H9 (cell line): ENCODE measurements at regions not wholly inside any gene's neighbourhood (a gene's known extent, or its start where the extent isn't known, plus 50 kb on each side); places are given as distances from the start of the nearest gene placed in this dataset.

ENCODE experiments used
- DNase-seq: peaks from one replicate; pipeline ENCODE4 v3.0.0-alpha.2; 2017
- H2AFZ ChIP-seq: one replicate; pipeline ENCODE4 v1.6.1; 2013; ENCODE audit warnings: mild to moderate bottlenecking, low read length, control low read depth, moderate library complexity
- H2AK5ac ChIP-seq: 2 replicates; pipeline ENCODE4 v1.6.1; 2013; ENCODE audit warnings: low read length, control low read depth, mixed read lengths; ENCODE audit not compliant: insufficient read length
- H2BK120ac ChIP-seq: one replicate; pipeline ENCODE4 v1.6.1; 2013; ENCODE audit warnings: low read depth, mild to moderate bottlenecking, low read length, control low read depth, inconsistent platforms; ENCODE audit not compliant: poor library complexity, severe bottlenecking
- H2BK12ac ChIP-seq: 2 replicates; pipeline ENCODE4 v1.6.1; 2013; ENCODE audit warnings: low read length, control low read depth, mixed read lengths, low read depth; ENCODE audit not compliant: insufficient read length
- H2BK15ac ChIP-seq: 2 replicates; pipeline ENCODE4 v1.6.1; 2013; ENCODE audit warnings: low read depth, low read length, control low read depth
- H2BK20ac ChIP-seq: one replicate; pipeline ENCODE4 v1.6.1; 2013; ENCODE audit warnings: low read depth, mild to moderate bottlenecking, low read length, control low read depth, inconsistent platforms; ENCODE audit not compliant: poor library complexity, severe bottlenecking
- H2BK5ac ChIP-seq: 2 replicates; pipeline ENCODE4 v1.6.1; 2013; ENCODE audit warnings: low read length, control low read depth, mixed read lengths; ENCODE audit not compliant: insufficient read length
- H3K14ac ChIP-seq: 2 replicates; pipeline ENCODE4 v1.6.1; 2013; ENCODE audit warnings: low read length, control low read depth; ENCODE audit not compliant: insufficient read depth
- H3K18ac ChIP-seq: 2 replicates; pipeline ENCODE4 v1.6.1; 2013; ENCODE audit warnings: low read depth, mild to moderate bottlenecking, mixed read lengths, low read length, control low read depth; ENCODE audit not compliant: insufficient read length
- H3K23ac ChIP-seq: 2 replicates; pipeline ENCODE4 v1.6.1; 2013; ENCODE audit warnings: low read length, control low read depth, mixed read lengths, low read depth; ENCODE audit not compliant: insufficient read length
- H3K23me2 ChIP-seq: 2 replicates; pipeline ENCODE4 v1.6.1; 2013; ENCODE audit warnings: low read depth, mild to moderate bottlenecking, mixed read lengths, low read length, control low read depth; ENCODE audit not compliant: insufficient read length, poor library complexity, severe bottlenecking
- H3K27ac ChIP-seq: 2 replicates; pipeline ENCODE4 v1.5.1; 2013; ENCODE audit warnings: low read length, control low read depth, mixed read lengths, low read depth; ENCODE audit not compliant: insufficient read length
- H3K27me3 ChIP-seq: 2 replicates; pipeline ENCODE4 v1.6.1; 2013; ENCODE audit warnings: low read length, control low read depth, inconsistent platforms; ENCODE audit not compliant: insufficient read depth
- H3K4ac ChIP-seq: 2 replicates; pipeline ENCODE4 v1.6.1; 2013; ENCODE audit warnings: low read depth, mild to moderate bottlenecking, control low read depth, inconsistent platforms, low read length, moderate library complexity
- H3K4me1 ChIP-seq: 2 replicates; pipeline ENCODE4 v1.6.1; 2013; ENCODE audit warnings: low read length, control low read depth, inconsistent platforms; ENCODE audit not compliant: insufficient read depth
- H3K4me2 ChIP-seq: 2 replicates; pipeline ENCODE4 v1.6.1; 2013; ENCODE audit warnings: low read length, control low read depth, mixed read lengths; ENCODE audit not compliant: insufficient read length, insufficient read depth
- H3K56ac ChIP-seq: 2 replicates; pipeline ENCODE4 v1.6.1; 2013; ENCODE audit warnings: low read depth, mild to moderate bottlenecking, mixed read lengths, low read length, control low read depth; ENCODE audit not compliant: insufficient read length
- H3K79me1 ChIP-seq: 2 replicates; pipeline ENCODE4 v1.6.1; 2013; ENCODE audit warnings: low read depth, mild to moderate bottlenecking, moderate library complexity, low read length, control low read depth, inconsistent platforms; ENCODE audit not compliant: insufficient read depth, poor library complexity, severe bottlenecking
- H3K79me2 ChIP-seq: 2 replicates; pipeline ENCODE4 v1.6.1; 2013; ENCODE audit warnings: low read length, control low read depth, inconsistent platforms; ENCODE audit not compliant: insufficient read depth
- H3K9ac ChIP-seq: 2 replicates; pipeline ENCODE4 v1.6.1; 2013; ENCODE audit warnings: low read length, control low read depth, mixed read lengths; ENCODE audit not compliant: insufficient read length; ENCODE audit errors: extremely low read depth
- H3K9me3 ChIP-seq: one replicate; pipeline ENCODE4 v1.6.1; 2013; ENCODE audit warnings: low read depth, low read length, inconsistent platforms; ENCODE audit not compliant: control insufficient read depth
- H3T11ph ChIP-seq: one replicate; pipeline ENCODE4 v1.6.1; 2013; ENCODE audit warnings: mild to moderate bottlenecking, low read length, control low read depth, inconsistent platforms
- H4K20me1 ChIP-seq: one replicate; pipeline ENCODE4 v1.6.1; 2013; ENCODE audit not compliant: control insufficient read depth, insufficient read length, insufficient read depth
- H4K5ac ChIP-seq: 2 replicates; pipeline ENCODE4 v1.6.1; 2013; ENCODE audit warnings: low read depth, mild to moderate bottlenecking, mixed read lengths, low read length, control low read depth; ENCODE audit not compliant: insufficient read length
- H4K8ac ChIP-seq: replicated peaks from 2 replicates; pipeline ENCODE4 v1.6.1; 2013; ENCODE audit warnings: low read length, control low read depth, mixed read lengths, low read depth; ENCODE audit not compliant: insufficient read length
- H4K91ac ChIP-seq: 2 replicates; pipeline ENCODE4 v1.6.1; 2013; ENCODE audit warnings: low read depth, mild to moderate bottlenecking, moderate library complexity, mixed read lengths, low read length, control low read depth; ENCODE audit not compliant: insufficient read length
- H3K27ac Mint-ChIP-seq, 3 experiments: 2 replicates in 2 of 3; 3 replicates in 1 of 3; pipeline ENCODE4 v1.8.0; 2020 to 2021; ENCODE audit warnings: mixed read lengths in 3 of 3, mild to moderate bottlenecking in 1 of 3, moderate library complexity in 1 of 3
- H3K27me3 Mint-ChIP-seq: 2 replicates; pipeline ENCODE4 v1.8.0; 2021; ENCODE audit warnings: low read depth, mild to moderate bottlenecking, moderate library complexity, mixed read lengths
- H3K36me3 Mint-ChIP-seq, 3 experiments: 2 replicates in 2 of 3; 3 replicates in 1 of 3; pipeline ENCODE4 v1.8.0; 2020 to 2021; ENCODE audit warnings: low read depth in 3 of 3, mixed read lengths in 3 of 3; ENCODE audit not compliant: insufficient read depth in 1 of 3
- H3K4me1 Mint-ChIP-seq, 2 experiments: 2 replicates each; pipeline ENCODE4 v1.8.0; 2020; ENCODE audit warnings: mixed read lengths in 2 of 2
- H3K4me3 Mint-ChIP-seq, 2 experiments: 2 replicates in 1 of 2; 3 replicates in 1 of 2; pipeline ENCODE4 v1.8.0; 2020 to 2021; ENCODE audit warnings: mild to moderate bottlenecking in 2 of 2, mixed read lengths in 2 of 2, moderate library complexity in 1 of 2
- H3K9me3 Mint-ChIP-seq, 2 experiments: 2 replicates in 1 of 2; 3 replicates in 1 of 2; pipeline ENCODE4 v1.8.0; 2020; ENCODE audit warnings: mild to moderate bottlenecking in 2 of 2, mixed read lengths in 2 of 2, moderate library complexity in 1 of 2
- CTCF ChIP-seq: fragments of 200-600 bp; sonication (generic); conservative IDR thresholded peaks from 3 replicates; pipeline ENCODE4 v1.8.0; 2021; ENCODE audit warnings: antibody characterized with exemption, mild to moderate bottlenecking
- WGBS: extraction: QIAGEN DNeasy Blood & Tissue Kit; methylation state at CpG from one replicate; pipeline ENCODE4 v1.1.7; 2013; ENCODE audit warnings: missing lambda C conversion rate, low lambda C conversion rate, mixed read lengths; ENCODE audit not compliant: insufficient read length; ENCODE audit errors: extremely low coverage; 5-methylcytosine and 5-hydroxymethylcytosine counted together

DNA sequence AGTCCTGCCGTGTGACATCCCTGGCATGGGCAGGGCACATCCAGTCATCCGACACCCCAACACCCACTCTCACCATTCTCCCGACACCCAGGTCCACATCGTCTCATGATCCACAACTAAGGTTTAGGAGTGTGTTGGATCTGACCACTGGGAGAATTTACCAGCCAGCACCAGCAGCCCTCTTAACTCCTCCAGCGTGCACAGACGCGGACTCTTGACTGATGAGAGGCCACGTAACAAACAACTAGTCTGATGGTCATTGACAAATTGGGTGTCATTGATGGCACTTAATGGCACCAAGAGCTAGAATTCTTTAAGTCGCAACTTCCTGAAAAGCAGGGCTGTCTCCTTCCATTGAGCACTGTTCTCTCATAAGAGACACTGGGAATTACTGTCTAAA, 203.0 kb upstream of the SFSWAP start:
- no peaks in the 10 kb centered on the region for H3K79me2 ChIP-seq
- H3T11ph ChIP-seq, result no peak overlapping the region
- no peak overlapping the region for H3K27ac ChIP-seq
- no peak for TF ChIP-seq CTCF
- H3K4me3 Mint-ChIP-seq, result no peak overlapping the region
- H2BK20ac ChIP-seq, result no peak overlapping the region
- peaks cover 12% of the 10 kb centered on the region for H3K27me3 Mint-ChIP-seq
- no peak overlapping the region for H2BK15ac ChIP-seq
- no peaks in the 10 kb centered on the region for H3K36me3 Mint-ChIP-seq
- H3K18ac ChIP-seq, result no peak overlapping the region
- no peak overlapping the region for H2BK12ac ChIP-seq
- no peak overlapping the region for H2BK5ac ChIP-seq
- no peak overlapping the region for H3K56ac ChIP-seq
- peaks cover 15 to 18% of the 10 kb centered on the region in 2 experiments for H3K4me1 Mint-ChIP-seq
- no peaks in the 10 kb centered on the region for H3K23me2 ChIP-seq
- H4K8ac ChIP-seq, result no peak overlapping the region
- no peak overlapping the region for H3K27ac Mint-ChIP-seq
- no peak overlapping the region for H3K14ac ChIP-seq
- DNase-seq, result peak; percentile 18
- no peak overlapping the region for H2AK5ac ChIP-seq
- no peaks in the 10 kb centered on the region for H3K27me3 ChIP-seq
- H3K9me3 ChIP-seq, result no peaks in the 10 kb centered on the region
- H3K9me3 Mint-ChIP-seq, result no peaks in the 10 kb centered on the region
- no CpG with 5 or more reads among the region's 9 CpGs for WGBS
- no peak overlapping the region for H4K91ac ChIP-seq
- no peak overlapping the region for H3K23ac ChIP-seq
- no peak overlapping the region for H3K4ac ChIP-seq
- no peaks in the 10 kb centered on the region for H3K79me1 ChIP-seq
- H3K9ac ChIP-seq, result no peak overlapping the region
- no peaks in the 10 kb centered on the region for H4K20me1 ChIP-seq
- no peak overlapping the region for H3K4me2 ChIP-seq
- no peak overlapping the region for H2AFZ ChIP-seq
- H4K5ac ChIP-seq, result no peak overlapping the region
- H2BK120ac ChIP-seq, result no peak overlapping the region
- H3K4me1 ChIP-seq, result no peaks in the 10 kb centered on the region; the same call in 1 of the 2 replicates
